IPS-NIHi7 (cell line): ENCODE measurements at regions not wholly inside any gene's neighbourhood (a gene's known extent, or its start where the extent isn't known, plus 50 kb on each side); places are given as distances from the start of the nearest gene placed in this dataset.
"Not testable (repeated sequence)": the region's sequence is repeated elsewhere in the genome, so short reads cannot be mapped to it uniquely, and the experiment has no call there.

ENCODE experiments used
- DNase-seq: peaks from one replicate; pipeline ENCODE4 v3.0.0; 2012; ENCODE audit warnings: mixed read lengths; ENCODE audit errors: extremely low spot score

- no peak for DNase-seq
These were observed 247.6 kb downstream of the RDH14 start for GRCh38 chr2:18312818-18313217.

- DNase-seq: no peak
These were observed 248.8 kb downstream of the RDH14 start for GRCh38 chr2:18311420-18312195.

GRCh38 chr2:18309627-18310026 lies 250.8 kb downstream of the RDH14 start:
- DNase-seq: no peak

GRCh38 chr2:18309188-18309587 lies 251.3 kb downstream of the RDH14 start:
- no peak for DNase-seq

- no peak for DNase-seq
These were observed 255.6 kb downstream of the RDH14 start for GRCh38 chr2:18304849-18305248.

- no peak for DNase-seq
These were observed 258.9 kb downstream of the RDH14 start for GRCh38 chr2:18301421-18302139.

GRCh38 chr2:18299423-18300212 lies 260.8 kb downstream of the RDH14 start:
- DNase-seq: peak; percentile 26

GRCh38 chr2:18297534-18298058 lies 262.9 kb downstream of the RDH14 start:
- no peak for DNase-seq

- DNase-seq: no peak
These were observed 270.1 kb downstream of the RDH14 start for GRCh38 chr2:18290386-18290785.

GRCh38 chr2:18286897-18287296 lies 273.6 kb downstream of the RDH14 start:
- DNase-seq: no peak

GRCh38 chr2:18284331-18284730 lies 276.1 kb downstream of the RDH14 start:
- no peak for DNase-seq

GRCh38 chr2:18282026-18282425 lies 278.4 kb downstream of the RDH14 start:
- no peak for DNase-seq

GRCh38 chr2:18276583-18277075 lies 283.8 kb downstream of the RDH14 start:
- DNase-seq: no peak

- no peak for DNase-seq
These were observed 287.2 kb downstream of the RDH14 start for GRCh38 chr2:18273205-18273604.

GRCh38 chr2:18272148-18272494 lies 288.3 kb downstream of the RDH14 start:
- no peak for DNase-seq

GRCh38 chr2:18271370-18272147 lies 288.9 kb downstream of the RDH14 start:
- DNase-seq: no peak

- DNase-seq: no peak
These were observed 292.1 kb downstream of the RDH14 start for GRCh38 chr2:18268400-18268799.

- DNase-seq: no peak
These were observed 293.0 kb downstream of the RDH14 start for GRCh38 chr2:18267501-18267900.

GRCh38 chr2:18266699-18267098 lies 293.8 kb downstream of the RDH14 start:
- not testable (repeated sequence) for DNase-seq

- peak; percentile 48 for DNase-seq
These were observed 294.6 kb downstream of the RDH14 start for GRCh38 chr2:18265614-18266586.
